OCI-LY7 (cell line): ENCODE measurements at regions not wholly inside any gene's neighbourhood (a gene's known extent, or its start where the extent isn't known, plus 50 kb on each side); places are given as distances from the start of the nearest gene placed in this dataset.

Source experiments
- BruUV-seq: library from RNA; stranded (reverse); fragments of 400-500 nt; replicated peaks from 2 replicates; lab custom pipeline; 2021; lab: Mats Ljungman, UMichigan
- CTCF ChIA-PET: fragments of 300-600 bp; sonication (Branson Sonifier 250); formaldehyde crosslinking; loops from one replicate; lab custom pipeline; 2022; ENCODE audit warnings: antibody characterized with exemption; ENCODE audit not compliant: unreplicated experiment; lab: Charles Lee
- POLR2A ChIA-PET: fragments of 300-600 bp; sonication (Branson Sonifier 250); formaldehyde crosslinking; loops from one replicate; lab custom pipeline; 2022; ENCODE audit warnings: antibody characterized with exemption; lab: Charles Lee
- DNase-seq: peaks from one replicate; pipeline ENCODE4 v3.0.0-alpha.2; 2015; ENCODE audit warnings: low spot score
- H2AFZ ChIP-seq: fragments of 200-600 bp; sonication (generic), shearing (Covaris generic); 2 replicates; pipeline ENCODE4 v1.6.1; 2014; ENCODE audit warnings: mild to moderate bottlenecking, antibody characterized with exemption, low read length, moderate library complexity
- H3K27ac ChIP-seq: fragments of 200-600 bp; sonication (generic); 2 replicates; pipeline ENCODE4 v1.5.1; 2014; ENCODE audit warnings: mixed run types, low read depth, mild to moderate bottlenecking, moderate library complexity, low read length, inconsistent platforms; ENCODE audit not compliant: poor library complexity, severe bottlenecking
- H3K36me3 ChIP-seq: fragments of 200-600 bp; sonication (generic); 2 replicates; pipeline ENCODE4 v1.6.1; 2014; ENCODE audit warnings: mild to moderate bottlenecking, antibody characterized with exemption, low read length, moderate library complexity, mixed read lengths; ENCODE audit not compliant: insufficient read depth
- H3K4me1 ChIP-seq: fragments of 200-600 bp; sonication (generic); 2 replicates; pipeline ENCODE4 v1.5.1; 2014; ENCODE audit warnings: mild to moderate bottlenecking, low read length; ENCODE audit not compliant: insufficient read depth, poor library complexity, severe bottlenecking
- H3K4me2 ChIP-seq: fragments of 200-600 bp; sonication (generic); 2 replicates; pipeline ENCODE4 v1.6.1; 2014; ENCODE audit warnings: mild to moderate bottlenecking, low read length
- H3K4me3 ChIP-seq: fragments of 200-600 bp; sonication (generic); 2 replicates; pipeline ENCODE4 v1.5.1; 2014; ENCODE audit warnings: mild to moderate bottlenecking, low read depth, low read length; ENCODE audit not compliant: poor library complexity, severe bottlenecking
- H3K79me2 ChIP-seq: fragments of 200-600 bp; sonication (generic); 2 replicates; pipeline ENCODE4 v1.6.1; 2016; ENCODE audit warnings: low read depth, mild to moderate bottlenecking, low read length, moderate library complexity, mixed read lengths; ENCODE audit not compliant: insufficient read depth
- H3K9me2 ChIP-seq: fragments of 200-600 bp; sonication (generic); 2 replicates; pipeline ENCODE4 v1.6.1; 2016; ENCODE audit warnings: mild to moderate bottlenecking, low read length, mixed read lengths; ENCODE audit not compliant: insufficient read depth
- H3K9me3 ChIP-seq: fragments of 200-600 bp; sonication (generic); 2 replicates; pipeline ENCODE4 v1.6.1; 2014; ENCODE audit warnings: mild to moderate bottlenecking, mixed run types, low read length, mixed read lengths
- H4K20me1 ChIP-seq: fragments of 200-600 bp; sonication (generic); 2 replicates; pipeline ENCODE4 v1.6.1; 2014; ENCODE audit warnings: mild to moderate bottlenecking, antibody characterized with exemption, low read length, moderate library complexity, mixed read lengths; ENCODE audit not compliant: insufficient read depth
- CTCF ChIP-seq: fragments of 200-600 bp; sonication (generic); conservative IDR thresholded peaks from 2 replicates; pipeline ENCODE4 v1.5.1; 2014; ENCODE audit warnings: mild to moderate bottlenecking, antibody characterized with exemption, low read length, moderate library complexity, mixed read lengths
- EZH2phosphoT487 ChIP-seq: fragments of 200-600 bp; sonication (generic); IDR thresholded peaks from 2 replicates; pipeline ENCODE4 v1.6.1; 2018; ENCODE audit warnings: low read depth, borderline replicate concordance, mild to moderate bottlenecking, mixed run types, antibody characterized with exemption, low read length, moderate library complexity, mixed read lengths
- intact Hi-C: fragments of 100-400 bp; cut with micrococcal nuclease; formaldehyde crosslinking; loops from one replicate; pipeline ENCODE4 v1.10.0; 2022; ENCODE audit not compliant: unreplicated experiment

DNA sequence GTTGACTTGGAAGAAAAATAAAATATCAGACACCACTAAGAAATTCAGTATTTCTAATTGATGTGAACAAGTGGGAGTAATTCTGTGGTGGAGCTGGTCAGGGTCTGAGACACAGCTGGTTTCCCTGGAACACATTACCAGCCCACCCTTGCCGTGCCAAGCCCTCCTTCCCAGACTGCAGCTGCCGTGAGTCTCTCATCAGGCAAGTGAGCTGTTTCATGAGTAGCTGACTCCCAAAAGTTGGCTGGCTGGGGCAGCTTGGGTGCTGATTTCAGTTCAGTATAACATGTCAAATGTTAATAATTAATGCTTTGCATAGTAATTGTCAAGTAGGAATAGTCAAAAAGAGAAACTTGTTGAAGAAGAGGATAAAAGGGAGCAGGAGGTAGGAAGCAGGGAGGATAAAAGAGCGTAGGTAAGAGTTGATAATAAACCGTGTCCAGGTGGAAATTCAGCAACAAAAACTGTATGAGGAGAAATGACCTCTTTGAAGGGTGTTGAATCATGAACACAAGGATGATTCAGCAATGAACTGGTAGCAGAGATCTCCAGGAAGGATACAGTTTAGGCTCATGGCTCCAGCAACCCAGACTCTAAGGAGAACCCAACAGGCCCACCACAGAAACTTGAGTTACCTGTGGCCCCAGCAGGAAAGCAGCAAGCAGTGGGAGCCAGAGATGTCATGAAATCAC lies 110.9 kb upstream of the SSTR4 start:
- POLR2A ChIA-PET, result no interaction called here
- Histone ChIP-seq H3K4me3 (no peak overlapping the region), H3K9me2 (no peaks in the 10 kb centered on the region), H3K4me1 (no peaks in the 10 kb centered on the region), H3K27ac (no peak overlapping the region), H3K36me3 (no peaks in the 10 kb centered on the region), H3K79me2 (no peaks in the 10 kb centered on the region), H3K4me2 (no peak overlapping the region), H4K20me1 (no peaks in the 10 kb centered on the region), H2AFZ (no peak overlapping the region), H3K9me3 (no peaks in the 10 kb centered on the region)
- intact Hi-C loops, result no loop called here
- BruUV-seq, result no TSS peak
- DNase-seq, result no peak
- TF ChIP-seq EZH2phosphoT487 (no peak), CTCF (no peak)
- CTCF ChIA-PET, result no interaction called here

DNA sequence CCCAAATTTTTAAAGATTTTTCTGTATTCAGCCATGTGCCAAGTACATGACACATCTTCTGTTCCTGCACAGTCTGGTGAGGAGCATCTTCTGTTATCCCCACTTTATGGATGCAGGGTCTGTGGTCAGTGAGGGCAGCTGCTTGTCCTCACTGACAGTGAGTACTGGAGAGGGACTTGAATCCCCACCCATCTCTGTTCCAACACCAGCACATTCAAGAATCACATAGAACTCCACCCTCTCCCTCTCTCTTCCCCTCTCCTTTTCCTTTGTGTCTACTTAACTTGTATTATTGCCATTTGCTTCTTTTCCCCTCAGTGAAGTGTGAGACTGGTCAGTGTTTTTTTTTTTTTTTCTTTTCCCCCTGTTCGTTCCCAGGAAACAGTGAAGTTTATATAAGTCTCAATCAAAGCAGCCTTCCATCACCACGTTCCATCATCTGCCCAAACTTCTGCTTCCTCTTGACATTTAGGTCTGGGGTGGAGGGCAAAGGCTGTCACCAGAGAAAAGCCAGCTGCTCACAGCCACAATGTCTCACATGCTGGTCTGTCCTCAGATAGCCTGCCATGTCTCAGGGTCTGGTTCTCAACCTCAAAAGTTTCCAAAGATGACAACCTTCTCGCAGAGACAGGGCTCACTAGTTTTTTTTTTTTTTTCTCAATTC lies 110.0 kb upstream of the SSTR4 start:
- no peaks in the 10 kb centered on the region for H3K9me3 ChIP-seq
- CTCF ChIA-PET, result no interaction called here
- BruUV-seq, result no TSS peak
- no peaks in the 10 kb centered on the region for H3K9me2 ChIP-seq
- no peak overlapping the region for H2AFZ ChIP-seq
- no peak overlapping the region for H3K4me2 ChIP-seq
- POLR2A ChIA-PET, result no interaction called here
- no peak for TF ChIP-seq EZH2phosphoT487
- TF ChIP-seq CTCF, result no peak
- H4K20me1 ChIP-seq, result no peaks in the 10 kb centered on the region
- no peaks in the 10 kb centered on the region for H3K36me3 ChIP-seq
- H3K4me3 ChIP-seq, result no peak overlapping the region
- DNase-seq, result no peak
- H3K79me2 ChIP-seq, result no peaks in the 10 kb centered on the region
- no peaks in the 10 kb centered on the region for H3K4me1 ChIP-seq
- H3K27ac ChIP-seq, result no peak overlapping the region
- intact Hi-C loops, result no loop called here

DNA sequence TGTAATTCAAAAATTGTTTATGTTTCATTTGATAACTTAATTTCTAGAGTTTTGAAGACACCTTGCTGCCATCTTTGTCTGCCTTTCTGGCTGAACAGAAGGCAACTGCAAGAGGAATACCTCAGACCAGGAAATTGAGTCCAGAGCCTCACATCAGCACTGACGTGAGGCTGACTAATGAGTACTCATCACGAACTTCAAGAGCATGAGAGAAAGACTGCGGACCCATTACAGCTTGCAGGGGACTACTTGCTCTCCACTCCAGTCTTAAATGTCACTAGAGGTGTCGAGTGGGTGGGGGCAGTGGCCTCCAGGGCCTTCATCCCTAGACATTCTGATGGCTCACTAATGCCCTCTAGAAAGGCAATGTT lies 109.5 kb upstream of the SSTR4 start:
- Histone ChIP-seq H3K36me3 (no peaks in the 10 kb centered on the region), H3K4me2 (no peak overlapping the region), H3K4me3 (no peak overlapping the region), H3K9me2 (no peaks in the 10 kb centered on the region), H3K4me1 (no peaks in the 10 kb centered on the region), H2AFZ (no peak overlapping the region), H3K9me3 (no peaks in the 10 kb centered on the region), H4K20me1 (no peaks in the 10 kb centered on the region), H3K27ac (no peak overlapping the region), H3K79me2 (no peaks in the 10 kb centered on the region)
- TF ChIP-seq CTCF, result no peak
- no peak for TF ChIP-seq EZH2phosphoT487
- POLR2A ChIA-PET, result no interaction called here
- intact Hi-C loops, result no loop called here
- no TSS peak for BruUV-seq
- DNase-seq, result no peak
- CTCF ChIA-PET, result no interaction called here
